ENCODE measurements at regions not wholly inside any gene's neighbourhood (a gene's known extent, or its start where the extent isn't known, plus 50 kb on each side); places are given as distances from the start of the nearest gene placed in this dataset.

DNA sequence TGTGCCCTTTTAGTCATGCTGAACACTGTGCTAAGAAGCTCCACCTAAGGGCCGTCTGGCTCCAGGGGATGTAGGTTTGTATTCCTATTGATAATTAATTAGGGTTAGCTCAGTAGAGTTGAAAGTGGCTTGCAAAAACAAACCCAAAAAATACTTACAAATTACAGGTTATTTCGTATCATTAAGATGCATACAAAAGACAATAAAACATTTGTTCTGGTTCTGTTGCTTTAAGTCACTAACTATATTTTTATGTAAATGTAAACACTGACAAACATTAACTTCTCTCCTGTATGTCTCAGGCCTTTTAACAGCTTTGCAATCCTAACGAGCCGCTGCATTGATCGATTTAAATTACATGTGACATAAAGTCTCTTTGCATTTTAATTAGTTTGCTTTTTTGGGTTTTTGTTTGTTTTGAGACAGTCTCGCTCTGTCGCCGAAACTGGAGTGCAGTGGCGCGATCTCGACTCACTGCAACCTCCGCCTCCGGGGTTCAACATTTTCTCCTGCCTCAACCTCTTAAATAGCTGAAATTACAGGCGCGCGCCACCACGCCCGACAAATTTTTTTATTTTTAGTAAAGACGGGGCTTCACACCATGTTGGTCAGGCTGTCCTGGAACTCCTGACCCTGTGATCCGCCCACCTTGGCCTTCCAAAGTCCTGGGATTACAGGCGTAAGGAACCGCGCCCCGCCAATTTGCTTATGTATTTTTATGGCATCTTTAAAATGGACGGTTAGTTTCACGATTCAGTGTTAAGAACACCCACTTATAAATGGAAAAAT lies 110.9 kb downstream of the HFE start:
- Histone ChIP-seq H3K27ac (ENCODE audit: low read depth, low read length, poor library complexity, severe bottlenecking) (peak overlapping the region; percentile 93), H2AFZ (ENCODE audit: low read length) (no peak overlapping the region), H4K20me1 (ENCODE audit: insufficient read depth, low read length) (no peaks in the 10 kb centered on the region; the same call in 1 of the 2 replicates), H3K4me2 (ENCODE audit: low read length) (peak overlapping the region; percentile 92), H3K4me3 (ENCODE audit: low read depth, low read length, poor library complexity, severe bottlenecking) (peak overlapping the region; percentile 91), H3K9me2 (ENCODE audit: insufficient read depth, low read length) (no peaks in the 10 kb centered on the region), H3K36me3 (ENCODE audit: insufficient read depth, low read length) (peaks cover 8% of the 10 kb centered on the region), H3K4me1 (ENCODE audit: insufficient read depth, low read length, poor library complexity, severe bottlenecking) (peaks cover 47% of the 10 kb centered on the region), H3K9me3 (ENCODE audit: low read length) (no peaks in the 10 kb centered on the region), H3K79me2 (ENCODE audit: insufficient read depth, low read depth, low read length) (peaks cover 16% of the 10 kb centered on the region; the same call in 1 of the 2 replicates)
- BruUV-seq (replicated peaks) = no TSS peak
- ChIA-PET CTCF (ENCODE audit: unreplicated experiment) (no interaction called here), POLR2A (interaction anchor here (0.6 to 22.5 kb wide), 55 partner anchors 7 to 1695 kb away, joined by 3 to 505 read pairs (median 6); a partner anchor contains a TSS)
- peak; percentile 84 for DNase-seq (ENCODE audit: low spot score)
- TF ChIP-seq EZH2phosphoT487 (IDR thresholded peaks at IDR 0.05; ENCODE audit: borderline replicate concordance, low read depth, low read length) = no peak
- TF ChIP-seq, protein P1, sequence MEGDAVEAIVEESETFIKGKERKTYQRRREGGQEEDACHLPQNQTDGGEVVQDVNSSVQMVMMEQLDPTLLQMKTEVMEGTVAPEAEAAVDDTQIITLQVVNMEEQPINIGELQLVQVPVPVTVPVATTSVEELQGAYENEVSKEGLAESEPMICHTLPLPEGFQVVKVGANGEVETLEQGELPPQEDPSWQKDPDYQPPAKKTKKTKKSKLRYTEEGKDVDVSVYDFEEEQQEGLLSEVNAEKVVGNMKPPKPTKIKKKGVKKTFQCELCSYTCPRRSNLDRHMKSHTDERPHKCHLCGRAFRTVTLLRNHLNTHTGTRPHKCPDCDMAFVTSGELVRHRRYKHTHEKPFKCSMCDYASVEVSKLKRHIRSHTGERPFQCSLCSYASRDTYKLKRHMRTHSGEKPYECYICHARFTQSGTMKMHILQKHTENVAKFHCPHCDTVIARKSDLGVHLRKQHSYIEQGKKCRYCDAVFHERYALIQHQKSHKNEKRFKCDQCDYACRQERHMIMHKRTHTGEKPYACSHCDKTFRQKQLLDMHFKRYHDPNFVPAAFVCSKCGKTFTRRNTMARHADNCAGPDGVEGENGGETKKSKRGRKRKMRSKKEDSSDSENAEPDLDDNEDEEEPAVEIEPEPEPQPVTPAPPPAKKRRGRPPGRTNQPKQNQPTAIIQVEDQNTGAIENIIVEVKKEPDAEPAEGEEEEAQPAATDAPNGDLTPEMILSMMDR (conservative IDR thresholded peaks at IDR 0.05; ENCODE audit: low read length) = peak; percentile 57
- intact Hi-C loops (cut with micrococcal nuclease; ENCODE audit: unreplicated experiment) = loop anchor here (1.0 to 5.0 kb wide), 10 partner anchors 9 to 1694 kb away; a partner anchor contains a TSS

DNA sequence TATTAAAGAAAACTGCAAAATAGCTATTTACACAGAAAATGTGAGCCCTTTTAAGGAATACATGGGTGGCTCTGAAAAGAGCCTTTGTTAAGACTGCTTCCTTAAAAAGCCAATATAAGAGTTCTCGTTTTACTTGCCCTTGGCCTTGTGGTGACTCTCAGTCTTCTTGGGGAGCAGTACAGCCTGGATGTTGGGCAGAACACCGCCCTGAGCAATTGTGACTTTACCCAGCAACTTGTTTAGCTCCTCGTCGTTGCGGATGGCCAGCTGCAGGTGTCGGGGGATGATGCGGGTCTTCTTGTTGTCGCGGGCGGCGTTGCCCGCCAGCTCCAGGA lies 111.5 kb downstream of the HFE start:
- TSS peak; percentile 86 for BruUV-seq (replicated peaks)

More for the DNA sequence above, 111.5 kb downstream of the HFE start:
- ChIA-PET CTCF (ENCODE audit: unreplicated experiment) (no interaction called here), POLR2A (interaction anchor here (0.6 to 22.5 kb wide), 39 partner anchors 7 to 1674 kb away, joined by 3 to 505 read pairs (median 7); a partner anchor contains a TSS)
- no peak for DNase-seq (ENCODE audit: low spot score)
- Histone ChIP-seq H3K4me1 (ENCODE audit: insufficient read depth, low read length, poor library complexity, severe bottlenecking) (peaks cover 47% of the 10 kb centered on the region), H3K79me2 (ENCODE audit: insufficient read depth, low read depth, low read length) (peaks cover 16% of the 10 kb centered on the region; the same call in 1 of the 2 replicates), H4K20me1 (ENCODE audit: insufficient read depth, low read length) (no peaks in the 10 kb centered on the region; the same call in 1 of the 2 replicates), H3K27ac (ENCODE audit: low read depth, low read length, poor library complexity, severe bottlenecking) (peak overlapping the region; percentile 93), H2AFZ (ENCODE audit: low read length) (no peak overlapping the region), H3K4me2 (ENCODE audit: low read length) (peak overlapping the region; percentile 92), H3K4me3 (ENCODE audit: low read depth, low read length, poor library complexity, severe bottlenecking) (peak overlapping the region; percentile 91), H3K36me3 (ENCODE audit: insufficient read depth, low read length) (peaks cover 8% of the 10 kb centered on the region), H3K9me2 (ENCODE audit: insufficient read depth, low read length) (no peaks in the 10 kb centered on the region), H3K9me3 (ENCODE audit: low read length) (no peaks in the 10 kb centered on the region)
- intact Hi-C loops (cut with micrococcal nuclease; ENCODE audit: unreplicated experiment) = loop anchor here (1.0 to 5.0 kb wide), 9 partner anchors 18 to 1694 kb away; a partner anchor contains a TSS
- TF ChIP-seq, protein P1 (conservative IDR thresholded peaks at IDR 0.05; ENCODE audit: low read length) = no peak
- no peak for TF ChIP-seq EZH2phosphoT487 (IDR thresholded peaks at IDR 0.05; ENCODE audit: borderline replicate concordance, low read depth, low read length)
